ENCODE measurements at regions not wholly inside any gene's neighbourhood (a gene's known extent, or its start where the extent isn't known, plus 50 kb on each side); places are given as distances from the start of the nearest gene placed in this dataset.
"Not testable (repeated sequence)": the region's sequence is repeated elsewhere in the genome, so short reads cannot be mapped to it uniquely, and the experiment has no call there.

- no peak for TF ChIP-seq Cebpa-rat (IDR thresholded peaks at IDR 0.05)
- Histone ChIP-seq H3K4me2 (no peak overlapping the region), H3K36me3 (no peaks in the 10 kb centered on the region), H3K27me3 (no peaks in the 10 kb centered on the region), H3K27ac (no peak overlapping the region), H4K20me1 (no peaks in the 10 kb centered on the region), H3K9me3 (replicated peaks in 1 of 11) (no peaks in the 10 kb centered on the region), H3K9ac (no peak overlapping the region), H3K4me3 (no peak overlapping the region), H3K4me1 (no peaks in the 10 kb centered on the region)
These were observed 1001.0 kb downstream of the VRK1 start for GRCh38 chr14:97798176-97798575.

GRCh38 chr14:97802430-97803373, 1005.5 kb downstream of the VRK1 start:
- no peak for TF ChIP-seq Cebpa-rat (IDR thresholded peaks at IDR 0.05)
- H3K4me1 ChIP-seq, result no peaks in the 10 kb centered on the region
- no peaks in the 10 kb centered on the region; a peak in 1 of 22 replicates for H4K20me1 ChIP-seq
- H3K36me3 ChIP-seq, result no peaks in the 10 kb centered on the region
- H3K4me2 ChIP-seq, result no peak overlapping the region
- no peak overlapping the region for H3K27ac ChIP-seq
- H3K9me3 ChIP-seq (replicated peaks in 1 of 11), result peaks cover 0 to 4% (median 0%) of the 10 kb centered on the region in 11 experiments; a peak in 1 of 22 replicates
- H3K9ac ChIP-seq, result no peak overlapping the region
- no peaks in the 10 kb centered on the region for H3K27me3 ChIP-seq
- H3K4me3 ChIP-seq, result no peak overlapping the region

GRCh38 chr14:97804056-97804455, 1006.9 kb downstream of the VRK1 start:
- Histone ChIP-seq H3K27ac (no peak overlapping the region), H4K20me1 (no peaks in the 10 kb centered on the region; a peak in 1 of 22 replicates), H3K4me2 (no peak overlapping the region), H3K4me1 (no peaks in the 10 kb centered on the region), H3K9ac (no peak overlapping the region), H3K9me3 (replicated peaks in 1 of 11) (peaks cover 0 to 4% (median 0%) of the 10 kb centered on the region in 11 experiments; a peak in 1 of 22 replicates), H3K36me3 (no peaks in the 10 kb centered on the region), H3K4me3 (no peak overlapping the region), H3K27me3 (no peaks in the 10 kb centered on the region)
- TF ChIP-seq Cebpa-rat (IDR thresholded peaks at IDR 0.05), result no peak

GRCh38 chr14:97806891-97807290, 1009.7 kb downstream of the VRK1 start:
- no peak for TF ChIP-seq Cebpa-rat (IDR thresholded peaks at IDR 0.05)
- Histone ChIP-seq H3K4me2 (no peak overlapping the region), H3K27me3 (no peaks in the 10 kb centered on the region), H3K9me3 (replicated peaks in 1 of 11) (peaks cover 0 to 4% (median 0%) of the 10 kb centered on the region in 11 experiments; a peak in 1 of 22 replicates), H3K9ac (no peak overlapping the region), H3K27ac (no peak overlapping the region), H4K20me1 (no peaks in the 10 kb centered on the region; a peak in 1 of 22 replicates), H3K4me3 (no peak overlapping the region), H3K4me1 (no peaks in the 10 kb centered on the region), H3K36me3 (no peaks in the 10 kb centered on the region)

GRCh38 chr14:97808541-97808940, 1011.4 kb downstream of the VRK1 start:
- not testable (repeated sequence) for H3K4me3 ChIP-seq; H3K4me2 ChIP-seq; H3K9ac ChIP-seq; H3K9me3 ChIP-seq (replicated peaks in 1 of 11); H3K36me3 ChIP-seq; H4K20me1 ChIP-seq; H3K4me1 ChIP-seq; H3K27me3 ChIP-seq; H3K27ac ChIP-seq

GRCh38 chr14:97813556-97813955, 1016.4 kb downstream of the VRK1 start:
- Histone ChIP-seq H3K4me3 (no peak overlapping the region), H3K9ac (no peak overlapping the region), H4K20me1 (no peaks in the 10 kb centered on the region), H3K27me3 (no peaks in the 10 kb centered on the region), H3K4me2 (no peak overlapping the region), H3K27ac (no peak overlapping the region), H3K36me3 (no peaks in the 10 kb centered on the region), H3K4me1 (no peaks in the 10 kb centered on the region), H3K9me3 (replicated peaks in 1 of 11) (no peaks in the 10 kb centered on the region; a peak in 1 of 22 replicates)
- TF ChIP-seq Cebpa-rat (IDR thresholded peaks at IDR 0.05), result no peak

GRCh38 chr14:97820781-97821180, 1023.6 kb downstream of the VRK1 start:
- Histone ChIP-seq H3K27me3 (no peaks in the 10 kb centered on the region), H3K9ac (no peak overlapping the region), H3K36me3 (no peaks in the 10 kb centered on the region), H3K4me3 (no peak overlapping the region), H3K27ac (no peak overlapping the region), H3K9me3 (replicated peaks in 1 of 11) (peaks cover 0 to 13% (median 8%) of the 10 kb centered on the region in 11 experiments; a peak in 14 of 22 replicates), H3K4me2 (no peak overlapping the region), H3K4me1 (no peaks in the 10 kb centered on the region), H4K20me1 (no peaks in the 10 kb centered on the region)
- no peak for TF ChIP-seq Cebpa-rat (IDR thresholded peaks at IDR 0.05)

- Histone ChIP-seq H4K20me1 (no peaks in the 10 kb centered on the region), H3K27ac (no peak overlapping the region), H3K4me1 (no peaks in the 10 kb centered on the region), H3K27me3 (no peaks in the 10 kb centered on the region), H3K4me2 (no peak overlapping the region), H3K36me3 (no peaks in the 10 kb centered on the region), H3K9me3 (replicated peaks in 1 of 11) (peaks cover 0 to 13% (median 8%) of the 10 kb centered on the region in 11 experiments; a peak in 14 of 22 replicates), H3K9ac (no peak overlapping the region), H3K4me3 (no peak overlapping the region)
- no peak for TF ChIP-seq Cebpa-rat (IDR thresholded peaks at IDR 0.05)
These were observed 1027.0 kb downstream of the VRK1 start for GRCh38 chr14:97824218-97824617.

- Histone ChIP-seq H3K4me1 (no peaks in the 10 kb centered on the region), H3K4me2 (no peak overlapping the region), H3K27me3 (no peaks in the 10 kb centered on the region), H4K20me1 (no peaks in the 10 kb centered on the region), H3K9me3 (replicated peaks in 1 of 11) (peaks cover 0 to 13% (median 8%) of the 10 kb centered on the region in 11 experiments; a peak in 14 of 22 replicates), H3K4me3 (no peak overlapping the region), H3K36me3 (no peaks in the 10 kb centered on the region), H3K27ac (no peak overlapping the region), H3K9ac (no peak overlapping the region)
- no peak for TF ChIP-seq Cebpa-rat (IDR thresholded peaks at IDR 0.05)
These were observed 1030.6 kb downstream of the VRK1 start for GRCh38 chr14:97827746-97828145.

GRCh38 chr14:97832776-97833175, 1035.6 kb downstream of the VRK1 start:
- no peak for TF ChIP-seq Cebpa-rat (IDR thresholded peaks at IDR 0.05)
- Histone ChIP-seq H3K4me3 (no peak overlapping the region), H3K27me3 (no peaks in the 10 kb centered on the region)

More at GRCh38 chr14:97832776-97833175, 1035.6 kb downstream of the VRK1 start:
- Histone ChIP-seq H3K4me2 (no peak overlapping the region), H4K20me1 (no peaks in the 10 kb centered on the region), H3K9ac (no peak overlapping the region), H3K27ac (no peak overlapping the region), H3K36me3 (no peaks in the 10 kb centered on the region), H3K4me1 (no peaks in the 10 kb centered on the region), H3K9me3 (replicated peaks in 1 of 11) (no peaks in the 10 kb centered on the region)

All from BLaER1 treated with 17β-estradiol and CSF1 and Interleukin-3, amounts not matched to agents 10 nM and 100 nM (cell line).